ENCODE measurements at regions not wholly inside any gene's neighbourhood (a gene's known extent, or its start where the extent isn't known, plus 50 kb on each side); places are given as distances from the start of the nearest gene placed in this dataset.

DNA sequence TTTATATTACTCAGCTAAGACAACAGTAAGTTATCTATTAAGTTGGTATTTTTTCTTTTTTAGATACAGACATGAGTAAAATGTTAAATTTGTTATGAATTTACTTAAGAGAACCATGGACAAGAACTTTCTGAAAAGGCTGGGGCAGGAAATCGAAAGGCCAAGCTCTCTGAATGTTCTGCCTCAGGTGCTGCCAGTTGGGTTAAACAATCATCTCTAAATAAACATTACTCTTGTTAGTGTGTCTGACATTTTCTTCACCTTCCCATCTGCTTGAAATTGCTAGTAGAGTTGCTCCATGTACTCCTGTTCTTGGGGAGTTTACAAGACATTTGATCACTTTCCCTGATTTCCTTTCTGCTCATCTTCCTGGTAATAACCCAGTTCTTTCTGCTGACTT, 87.5 kb downstream of the ANKRD7 start:
- DNase-seq (ENCODE audit: low spot score): no peak
- in situ Hi-C loops (cut with MboI; ENCODE audit: low sequenced_read_pairs, unreplicated experiment): no loop called here
- TF ChIP-seq, protein P1, sequence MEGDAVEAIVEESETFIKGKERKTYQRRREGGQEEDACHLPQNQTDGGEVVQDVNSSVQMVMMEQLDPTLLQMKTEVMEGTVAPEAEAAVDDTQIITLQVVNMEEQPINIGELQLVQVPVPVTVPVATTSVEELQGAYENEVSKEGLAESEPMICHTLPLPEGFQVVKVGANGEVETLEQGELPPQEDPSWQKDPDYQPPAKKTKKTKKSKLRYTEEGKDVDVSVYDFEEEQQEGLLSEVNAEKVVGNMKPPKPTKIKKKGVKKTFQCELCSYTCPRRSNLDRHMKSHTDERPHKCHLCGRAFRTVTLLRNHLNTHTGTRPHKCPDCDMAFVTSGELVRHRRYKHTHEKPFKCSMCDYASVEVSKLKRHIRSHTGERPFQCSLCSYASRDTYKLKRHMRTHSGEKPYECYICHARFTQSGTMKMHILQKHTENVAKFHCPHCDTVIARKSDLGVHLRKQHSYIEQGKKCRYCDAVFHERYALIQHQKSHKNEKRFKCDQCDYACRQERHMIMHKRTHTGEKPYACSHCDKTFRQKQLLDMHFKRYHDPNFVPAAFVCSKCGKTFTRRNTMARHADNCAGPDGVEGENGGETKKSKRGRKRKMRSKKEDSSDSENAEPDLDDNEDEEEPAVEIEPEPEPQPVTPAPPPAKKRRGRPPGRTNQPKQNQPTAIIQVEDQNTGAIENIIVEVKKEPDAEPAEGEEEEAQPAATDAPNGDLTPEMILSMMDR (IDR thresholded peaks at IDR 0.05; ENCODE audit: borderline replicate concordance, control extremely low read depth, extremely low read depth, insufficient read depth, missing control alignments): no peak

DNA sequence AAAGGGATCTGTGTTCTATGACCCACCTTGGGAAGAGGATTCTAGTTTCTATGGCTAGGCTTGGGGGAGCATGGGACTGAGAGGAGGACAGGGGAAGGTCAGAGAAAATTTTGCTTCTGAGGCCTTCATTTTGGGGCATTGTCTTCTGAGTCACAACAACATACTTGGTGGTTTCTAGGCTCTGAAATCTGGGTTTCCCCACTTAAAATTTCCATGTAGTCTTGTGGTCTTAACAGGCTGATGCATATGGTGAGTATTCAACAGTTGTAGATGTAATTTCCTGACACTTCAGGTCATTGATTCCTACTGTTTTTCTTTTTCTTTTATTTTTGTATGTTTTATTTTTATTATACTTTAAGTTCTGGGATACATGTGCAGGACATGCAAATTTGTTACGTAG, 88.5 kb downstream of the ANKRD7 start:
- in situ Hi-C loops (cut with MboI; ENCODE audit: low sequenced_read_pairs, unreplicated experiment): no loop called here
- TF ChIP-seq, protein P1 (IDR thresholded peaks at IDR 0.05; ENCODE audit: borderline replicate concordance, control extremely low read depth, extremely low read depth, insufficient read depth, missing control alignments): no peak
- DNase-seq (ENCODE audit: low spot score): peak; percentile 11

DNA sequence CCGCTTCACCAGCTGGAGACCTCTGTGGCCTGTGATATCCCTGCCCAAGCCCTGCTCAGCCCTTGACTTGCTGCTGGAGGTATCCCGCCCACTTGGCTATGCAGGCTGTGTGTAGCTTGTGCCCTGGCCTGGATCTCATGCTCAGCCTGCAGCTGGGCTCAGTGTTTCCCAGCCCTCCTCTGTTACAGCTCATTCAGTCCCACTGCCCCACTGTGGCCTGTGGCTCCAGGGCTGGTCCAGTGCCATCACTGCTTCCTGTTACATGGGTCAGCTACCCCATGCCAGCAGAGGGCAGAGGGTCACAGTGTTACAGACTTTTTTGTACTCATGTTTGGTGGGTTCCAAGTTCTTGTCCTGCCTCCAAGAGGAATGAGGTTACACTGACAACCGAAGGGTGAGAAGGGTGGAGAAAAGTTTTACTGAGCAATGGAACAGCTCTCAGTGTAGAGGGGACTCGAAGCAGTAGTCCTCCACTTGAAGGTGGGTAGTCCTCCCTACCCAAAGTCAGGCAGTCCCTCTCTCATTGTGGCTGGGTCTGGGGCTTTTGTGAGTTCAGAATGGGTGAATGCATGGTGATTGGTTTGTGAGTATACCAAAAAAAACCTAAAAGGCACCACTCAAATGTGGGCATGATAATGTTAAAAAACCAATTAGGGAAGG, 100.4 kb downstream of the ANKRD7 start:
- TF ChIP-seq, protein P1 (IDR thresholded peaks at IDR 0.05; ENCODE audit: borderline replicate concordance, control extremely low read depth, extremely low read depth, insufficient read depth, missing control alignments): no peak

DNA sequence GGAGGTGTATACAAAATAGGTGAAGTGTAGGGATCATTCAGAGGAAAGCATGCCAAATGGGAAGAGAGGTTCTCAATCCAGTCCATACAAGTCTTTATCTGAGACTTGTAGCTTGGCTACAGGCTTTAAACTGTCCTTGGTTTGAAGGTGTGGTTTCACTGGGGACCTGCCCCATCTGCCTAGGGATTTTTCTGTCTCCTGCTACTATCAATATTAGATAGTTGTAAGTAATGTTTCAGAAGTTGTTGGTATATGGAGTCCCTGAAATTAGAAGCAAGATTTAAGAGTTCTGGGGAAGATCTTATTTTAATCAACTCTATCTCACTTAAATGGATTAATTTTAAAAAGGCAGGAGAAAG, 100.9 kb downstream of the ANKRD7 start:
- DNase-seq (ENCODE audit: low spot score): no peak
- in situ Hi-C loops (cut with MboI; ENCODE audit: low sequenced_read_pairs, unreplicated experiment): no loop called here
- TF ChIP-seq, protein P1 (IDR thresholded peaks at IDR 0.05; ENCODE audit: borderline replicate concordance, control extremely low read depth, extremely low read depth, insufficient read depth, missing control alignments): no peak

More for the DNA sequence above, 100.4 kb downstream of the ANKRD7 start:
- no peak for DNase-seq (ENCODE audit: low spot score)
- in situ Hi-C loops (cut with MboI; ENCODE audit: low sequenced_read_pairs, unreplicated experiment): no loop called here

DNA sequence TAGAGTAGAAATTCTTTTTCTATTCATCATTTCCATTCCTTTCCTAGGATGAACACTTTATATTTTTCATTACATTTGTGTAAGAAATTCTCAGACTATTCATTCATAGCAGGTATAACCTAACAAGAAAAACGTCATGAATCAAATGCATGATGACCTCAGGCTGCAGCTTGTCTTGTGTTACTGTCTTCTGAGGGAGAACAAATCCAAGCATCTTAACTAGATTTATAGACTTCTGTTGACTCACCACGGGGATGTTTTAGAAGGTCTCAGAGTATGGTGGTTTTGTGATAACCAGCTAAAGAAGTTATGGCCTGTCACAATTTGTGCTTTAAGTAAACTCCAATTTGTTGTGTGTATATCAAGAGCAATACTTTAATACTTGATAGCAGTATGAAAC, 102.7 kb downstream of the ANKRD7 start:
- in situ Hi-C loops (cut with MboI; ENCODE audit: low sequenced_read_pairs, unreplicated experiment): no loop called here
- DNase-seq (ENCODE audit: low spot score): no peak
- TF ChIP-seq, protein P1 (IDR thresholded peaks at IDR 0.05; ENCODE audit: borderline replicate concordance, control extremely low read depth, extremely low read depth, insufficient read depth, missing control alignments): no peak

DNA sequence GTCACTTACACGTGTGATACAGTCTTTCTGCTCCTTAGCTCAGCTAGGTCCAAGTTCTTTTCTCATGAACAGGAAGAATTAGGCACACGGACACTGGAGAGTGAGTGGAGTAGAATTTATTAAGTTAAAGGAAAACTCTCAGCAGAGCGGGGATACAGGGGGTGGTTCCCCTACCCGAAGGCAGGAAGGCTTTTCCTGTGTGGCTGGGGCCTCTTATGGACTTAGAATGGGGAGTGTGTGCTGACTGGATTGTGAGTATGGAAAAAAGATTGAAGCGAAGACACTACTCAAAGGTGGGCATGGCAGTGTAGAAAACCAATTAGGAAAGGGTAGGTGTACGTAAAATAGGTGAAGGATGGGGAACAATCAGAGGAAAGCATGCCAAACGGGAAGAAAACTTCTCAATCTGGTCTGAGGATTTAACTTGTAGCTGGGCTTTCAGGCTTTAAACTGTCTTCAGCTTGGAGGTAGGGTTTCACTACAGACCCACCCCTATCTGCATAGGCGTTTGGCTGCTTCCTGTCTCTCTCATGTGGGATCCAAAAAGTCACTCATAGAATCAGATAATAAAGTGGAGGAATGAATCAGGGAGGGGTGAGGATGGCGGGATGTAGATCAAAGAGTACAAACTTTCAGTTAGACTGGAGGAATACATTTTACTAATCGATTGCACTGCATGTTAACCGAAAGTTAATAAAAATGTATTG, 104.2 kb downstream of the ANKRD7 start:
- TF ChIP-seq, protein P1 (IDR thresholded peaks at IDR 0.05; ENCODE audit: borderline replicate concordance, control extremely low read depth, extremely low read depth, insufficient read depth, missing control alignments): no peak
- DNase-seq (ENCODE audit: low spot score): no peak
- in situ Hi-C loops (cut with MboI; ENCODE audit: low sequenced_read_pairs, unreplicated experiment): no loop called here

Data from GM13976 (cell line).